ENCODE measurements at regions not wholly inside any gene's neighbourhood (a gene's known extent, or its start where the extent isn't known, plus 50 kb on each side); places are given as distances from the start of the nearest gene placed in this dataset.

DNA sequence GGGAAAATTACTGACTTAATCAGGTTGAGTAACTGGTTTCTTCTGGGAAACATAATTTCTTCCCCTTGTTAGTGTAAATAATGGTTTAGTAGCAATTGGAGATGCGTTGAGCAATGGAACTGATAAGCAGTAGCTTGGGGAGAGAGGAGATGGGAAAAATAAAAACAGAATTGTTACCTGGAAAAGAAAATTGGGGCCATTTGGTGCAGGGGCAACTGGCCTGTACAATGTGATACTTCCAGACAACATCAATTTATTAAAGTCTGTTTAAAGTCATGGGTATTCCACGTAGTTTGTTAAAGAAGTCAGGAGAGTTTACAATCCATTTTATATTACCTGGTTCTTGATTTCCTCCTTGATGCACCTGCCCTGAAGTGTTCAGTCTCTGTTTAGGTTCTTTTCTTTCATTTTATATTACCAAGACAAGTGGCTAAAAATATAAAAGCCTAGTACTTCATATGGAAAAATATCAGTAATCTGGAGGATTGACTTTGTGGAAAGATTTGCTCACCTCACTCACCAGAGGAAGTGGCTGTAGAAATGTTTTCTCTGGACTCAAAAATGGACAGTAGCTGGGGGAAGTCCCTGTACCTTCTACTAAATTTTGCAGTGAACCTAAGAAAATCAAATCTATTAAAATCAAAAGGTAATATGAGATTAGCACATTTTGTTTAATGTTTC lies 161.0 kb downstream of the DDX1 start:
- H3K9me2 ChIP-seq (ENCODE audit: insufficient read depth, low read length), result no peaks in the 10 kb centered on the region
- no peaks in the 10 kb centered on the region for H3F3A ChIP-seq (ENCODE audit: insufficient read depth, low read length, poor library complexity, severe bottlenecking)
- no peak overlapping the region for H3K4me2 ChIP-seq (ENCODE audit: low read length)
- H3K9ac ChIP-seq (ENCODE audit: low read length), result no peak overlapping the region
- H2AFZ ChIP-seq (ENCODE audit: low read depth, low read length), result no peak overlapping the region
- H3K27me3 ChIP-seq (ENCODE audit: insufficient read depth, low read depth, low read length), result no peaks in the 10 kb centered on the region
- no peaks in the 10 kb centered on the region for H4K20me1 ChIP-seq (ENCODE audit: insufficient read depth)
- H3K27ac ChIP-seq (ENCODE audit: low read length), result no peak overlapping the region
- H3K9me3 ChIP-seq (ENCODE audit: low read length), result peaks cover 12% of the 10 kb centered on the region
- TF ChIP-seq SMC3 (conservative IDR thresholded peaks at IDR 0.05; ENCODE audit: poor library complexity) (no peak), EZH2 (IDR thresholded peaks at IDR 0.05; ENCODE audit: borderline replicate concordance, insufficient read depth, low read length, poor library complexity, severe bottlenecking) (no peak), MXI1 (conservative IDR thresholded peaks at IDR 0.05; ENCODE audit: poor library complexity, severe bottlenecking) (no peak), TAF1 (IDR thresholded peaks at IDR 0.05; ENCODE audit: low read depth) (no peak)
- TF ChIP-seq, protein P1, sequence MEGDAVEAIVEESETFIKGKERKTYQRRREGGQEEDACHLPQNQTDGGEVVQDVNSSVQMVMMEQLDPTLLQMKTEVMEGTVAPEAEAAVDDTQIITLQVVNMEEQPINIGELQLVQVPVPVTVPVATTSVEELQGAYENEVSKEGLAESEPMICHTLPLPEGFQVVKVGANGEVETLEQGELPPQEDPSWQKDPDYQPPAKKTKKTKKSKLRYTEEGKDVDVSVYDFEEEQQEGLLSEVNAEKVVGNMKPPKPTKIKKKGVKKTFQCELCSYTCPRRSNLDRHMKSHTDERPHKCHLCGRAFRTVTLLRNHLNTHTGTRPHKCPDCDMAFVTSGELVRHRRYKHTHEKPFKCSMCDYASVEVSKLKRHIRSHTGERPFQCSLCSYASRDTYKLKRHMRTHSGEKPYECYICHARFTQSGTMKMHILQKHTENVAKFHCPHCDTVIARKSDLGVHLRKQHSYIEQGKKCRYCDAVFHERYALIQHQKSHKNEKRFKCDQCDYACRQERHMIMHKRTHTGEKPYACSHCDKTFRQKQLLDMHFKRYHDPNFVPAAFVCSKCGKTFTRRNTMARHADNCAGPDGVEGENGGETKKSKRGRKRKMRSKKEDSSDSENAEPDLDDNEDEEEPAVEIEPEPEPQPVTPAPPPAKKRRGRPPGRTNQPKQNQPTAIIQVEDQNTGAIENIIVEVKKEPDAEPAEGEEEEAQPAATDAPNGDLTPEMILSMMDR (IDR thresholded peaks at IDR 0.05; ENCODE audit: poor library complexity, severe bottlenecking), result no peak
- H3K79me2 ChIP-seq (replicated peaks; ENCODE audit: insufficient read depth, low read length), result no peaks in the 10 kb centered on the region
- no peak overlapping the region for H3K4me3 ChIP-seq (ENCODE audit: low read length)
- no peaks in the 10 kb centered on the region for H3K36me3 ChIP-seq (ENCODE audit: insufficient read depth, low read length)

DNA sequence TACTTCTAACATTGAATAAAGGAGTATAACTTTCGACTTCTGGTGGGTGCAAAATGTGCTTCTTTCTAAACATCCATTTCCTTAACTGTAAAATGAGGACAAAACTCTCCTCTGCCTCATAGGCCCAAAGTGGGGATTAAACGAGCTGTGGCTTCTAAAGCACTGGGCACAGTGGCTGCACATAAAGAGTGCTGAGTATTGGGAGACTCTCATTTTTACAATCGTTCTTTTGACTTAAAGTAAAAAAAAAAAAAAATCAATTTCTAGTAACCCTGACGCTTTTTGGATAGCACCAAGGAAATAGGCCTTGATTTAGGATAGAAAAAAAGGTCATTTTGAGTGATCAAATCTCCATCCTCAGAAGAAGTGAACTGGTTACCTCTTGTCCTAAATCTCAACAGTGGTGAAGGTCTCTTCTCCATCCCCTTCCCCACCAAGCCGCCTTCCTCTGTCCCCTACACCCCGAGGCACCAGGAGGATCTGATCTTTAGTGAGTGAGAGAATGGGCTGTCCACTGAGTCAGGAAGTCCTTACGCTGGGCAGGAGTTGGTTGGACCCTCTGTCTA lies 161.6 kb downstream of the DDX1 start:
- H3K9me2 ChIP-seq (ENCODE audit: insufficient read depth, low read length), result no peaks in the 10 kb centered on the region
- H2AFZ ChIP-seq (ENCODE audit: low read depth, low read length), result no peak overlapping the region

More for the DNA sequence above, 161.6 kb downstream of the DDX1 start:
- H3K4me3 ChIP-seq (ENCODE audit: low read length), result no peak overlapping the region
- no peaks in the 10 kb centered on the region for H4K20me1 ChIP-seq (ENCODE audit: insufficient read depth)
- TF ChIP-seq, protein P2, sequence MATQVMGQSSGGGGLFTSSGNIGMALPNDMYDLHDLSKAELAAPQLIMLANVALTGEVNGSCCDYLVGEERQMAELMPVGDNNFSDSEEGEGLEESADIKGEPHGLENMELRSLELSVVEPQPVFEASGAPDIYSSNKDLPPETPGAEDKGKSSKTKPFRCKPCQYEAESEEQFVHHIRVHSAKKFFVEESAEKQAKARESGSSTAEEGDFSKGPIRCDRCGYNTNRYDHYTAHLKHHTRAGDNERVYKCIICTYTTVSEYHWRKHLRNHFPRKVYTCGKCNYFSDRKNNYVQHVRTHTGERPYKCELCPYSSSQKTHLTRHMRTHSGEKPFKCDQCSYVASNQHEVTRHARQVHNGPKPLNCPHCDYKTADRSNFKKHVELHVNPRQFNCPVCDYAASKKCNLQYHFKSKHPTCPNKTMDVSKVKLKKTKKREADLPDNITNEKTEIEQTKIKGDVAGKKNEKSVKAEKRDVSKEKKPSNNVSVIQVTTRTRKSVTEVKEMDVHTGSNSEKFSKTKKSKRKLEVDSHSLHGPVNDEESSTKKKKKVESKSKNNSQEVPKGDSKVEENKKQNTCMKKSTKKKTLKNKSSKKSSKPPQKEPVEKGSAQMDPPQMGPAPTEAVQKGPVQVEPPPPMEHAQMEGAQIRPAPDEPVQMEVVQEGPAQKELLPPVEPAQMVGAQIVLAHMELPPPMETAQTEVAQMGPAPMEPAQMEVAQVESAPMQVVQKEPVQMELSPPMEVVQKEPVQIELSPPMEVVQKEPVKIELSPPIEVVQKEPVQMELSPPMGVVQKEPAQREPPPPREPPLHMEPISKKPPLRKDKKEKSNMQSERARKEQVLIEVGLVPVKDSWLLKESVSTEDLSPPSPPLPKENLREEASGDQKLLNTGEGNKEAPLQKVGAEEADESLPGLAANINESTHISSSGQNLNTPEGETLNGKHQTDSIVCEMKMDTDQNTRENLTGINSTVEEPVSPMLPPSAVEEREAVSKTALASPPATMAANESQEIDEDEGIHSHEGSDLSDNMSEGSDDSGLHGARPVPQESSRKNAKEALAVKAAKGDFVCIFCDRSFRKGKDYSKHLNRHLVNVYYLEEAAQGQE (IDR thresholded peaks at IDR 0.05; ENCODE audit: borderline replicate concordance), result no peak
- TF ChIP-seq SMC3 (conservative IDR thresholded peaks at IDR 0.05; ENCODE audit: poor library complexity), result no peak
- H3K9ac ChIP-seq (ENCODE audit: low read length), result no peak overlapping the region
- no peak overlapping the region for H3K27ac ChIP-seq (ENCODE audit: low read length)
- H3K27me3 ChIP-seq (ENCODE audit: insufficient read depth, low read depth, low read length), result no peaks in the 10 kb centered on the region
- no peaks in the 10 kb centered on the region for H3K36me3 ChIP-seq (ENCODE audit: insufficient read depth, low read length)
- H3K9me3 ChIP-seq (ENCODE audit: low read length), result peaks cover 12% of the 10 kb centered on the region
- no peaks in the 10 kb centered on the region for H3K79me2 ChIP-seq (replicated peaks; ENCODE audit: insufficient read depth, low read length)
- no peaks in the 10 kb centered on the region for H3F3A ChIP-seq (ENCODE audit: insufficient read depth, low read length, poor library complexity, severe bottlenecking)
- H3K4me2 ChIP-seq (ENCODE audit: low read length), result no peak overlapping the region
